HG02678 (cell line): ENCODE measurements at regions not wholly inside any gene's neighbourhood (a gene's known extent, or its start where the extent isn't known, plus 50 kb on each side); places are given as distances from the start of the nearest gene placed in this dataset.
"Not testable (repeated sequence)": the region's sequence is repeated elsewhere in the genome, so short reads cannot be mapped to it uniquely, and the experiment has no call there.

Experiments used
- ATAC-seq: cut with Tn5 transposase; IDR thresholded peaks from one replicate; pipeline ENCODE4 v1.9.1; 2021; ENCODE audit warnings: mild to moderate bottlenecking, moderate library complexity; ENCODE audit not compliant: unreplicated experiment

DNA sequence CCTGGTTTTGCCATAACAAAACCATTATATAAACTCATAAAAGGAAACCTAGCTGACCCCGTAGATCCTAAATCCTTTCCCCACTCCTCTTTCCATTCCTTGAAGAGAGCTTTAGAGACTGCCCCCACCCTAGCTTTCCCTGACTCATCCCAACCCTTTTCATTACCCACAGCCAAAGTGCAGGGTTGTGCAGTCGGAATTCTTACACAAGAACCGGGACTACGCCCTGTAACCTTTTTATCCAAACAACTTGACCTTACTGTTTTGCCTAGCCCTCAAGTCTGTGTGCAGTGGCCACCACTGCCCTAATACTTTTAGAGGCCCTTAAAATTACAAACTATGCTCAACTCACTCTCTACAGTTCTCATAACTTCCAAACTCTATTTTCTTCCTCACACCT lies 116.0 kb upstream of the PTPN13 start:
- ATAC-seq: not testable (repeated sequence)

DNA sequence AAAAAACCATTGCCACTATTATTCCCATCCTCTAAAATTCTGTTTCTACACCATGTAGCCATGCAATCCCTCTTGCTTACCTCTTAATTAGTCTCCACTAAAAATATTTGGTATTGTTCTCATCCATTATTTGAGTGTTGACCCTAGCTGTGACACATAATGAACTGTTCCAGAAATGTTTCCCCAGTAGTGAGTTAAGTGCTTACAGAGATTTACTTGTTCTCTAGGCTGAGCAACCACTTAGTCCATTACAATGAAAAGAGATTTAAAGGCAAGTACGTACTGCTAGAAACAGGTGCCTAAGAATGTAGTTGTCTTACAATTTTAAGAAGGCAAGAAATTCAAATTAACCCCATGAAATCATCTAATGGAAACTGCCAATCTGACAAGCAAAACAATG lies 112.7 kb upstream of the PTPN13 start:
- ATAC-seq: no peak

DNA sequence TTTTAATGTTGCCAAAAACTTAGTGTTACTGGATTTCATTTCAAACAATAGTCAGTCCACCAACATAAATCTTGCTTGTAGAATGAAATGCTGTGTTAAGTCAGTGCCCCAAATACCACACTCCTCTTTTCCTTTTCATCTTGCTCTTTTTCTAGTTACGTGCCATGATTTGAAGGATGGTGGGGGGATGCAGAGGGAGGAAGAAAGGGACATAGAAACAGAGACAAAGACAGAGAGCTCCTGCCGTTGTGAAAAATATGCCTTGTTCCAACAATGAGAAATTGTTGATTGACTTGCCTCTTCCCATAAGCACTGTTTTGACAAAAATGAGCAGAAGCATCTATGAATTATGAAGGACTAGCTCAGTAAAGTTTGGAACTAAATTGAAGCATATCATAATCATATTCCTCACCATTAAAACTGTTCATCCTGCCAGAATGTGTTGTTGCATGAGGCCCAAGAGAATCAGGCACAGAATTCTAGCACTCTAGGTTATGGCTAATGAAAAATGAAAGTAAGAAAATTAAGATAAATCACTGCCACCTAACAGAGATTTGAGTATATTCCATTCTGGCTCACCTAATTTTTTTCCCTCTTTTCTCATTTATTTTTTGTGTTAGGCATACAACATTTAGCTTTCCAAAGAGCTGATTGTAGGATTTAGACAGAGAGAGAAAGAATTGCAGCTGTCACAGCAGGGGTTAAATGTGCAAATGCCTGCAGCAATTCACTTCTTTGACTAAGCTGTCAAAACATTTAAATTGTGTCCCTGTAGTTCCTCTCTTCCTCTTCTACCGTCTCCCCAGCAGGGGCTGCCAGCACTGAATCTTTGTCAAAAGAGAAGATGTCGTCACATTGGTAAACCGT lies 111.6 kb upstream of the PTPN13 start:
- no peak for ATAC-seq

GRCh38 chr4:86483173-86483490 lies 111.0 kb upstream of the PTPN13 start:
- no peak for ATAC-seq

DNA sequence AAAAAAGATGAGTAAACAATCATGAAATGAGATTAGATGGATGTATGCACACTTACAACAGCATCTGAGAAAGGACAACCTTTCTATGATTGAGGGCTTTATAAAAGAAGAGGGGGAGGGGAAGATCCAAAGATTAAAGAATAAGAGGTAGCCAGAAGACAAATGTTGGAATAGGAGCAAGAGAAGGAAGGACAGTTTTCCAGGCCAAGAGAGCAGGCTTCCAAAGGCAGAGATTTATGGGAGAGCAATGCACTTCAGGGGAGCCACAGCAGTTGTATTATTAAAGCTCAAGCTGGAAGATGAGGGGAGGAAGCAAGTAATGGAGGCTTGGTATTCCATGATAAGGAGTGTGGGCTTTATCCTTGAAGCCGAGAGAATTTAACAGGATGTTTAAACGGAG lies 110.3 kb upstream of the PTPN13 start:
- no peak for ATAC-seq

DNA sequence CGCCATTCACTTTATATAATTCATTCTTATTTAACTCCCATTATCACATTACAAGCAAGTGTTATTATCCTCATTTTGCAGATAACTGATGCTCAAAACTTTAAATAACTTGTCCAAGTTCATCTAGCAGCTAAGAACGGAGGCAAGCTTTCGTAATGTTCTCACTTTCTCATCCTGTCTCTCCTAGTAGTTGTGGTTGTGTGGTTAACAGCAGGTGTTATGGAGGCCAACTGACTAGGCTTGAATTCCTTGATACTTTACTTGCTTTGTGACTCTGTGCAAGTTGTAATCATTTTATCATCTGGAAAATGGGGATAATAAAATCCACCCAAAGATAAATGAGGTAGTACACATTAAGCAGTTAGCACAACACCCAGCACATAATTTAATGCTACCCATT lies 109.9 kb upstream of the PTPN13 start:
- ATAC-seq: peak; percentile 56

DNA sequence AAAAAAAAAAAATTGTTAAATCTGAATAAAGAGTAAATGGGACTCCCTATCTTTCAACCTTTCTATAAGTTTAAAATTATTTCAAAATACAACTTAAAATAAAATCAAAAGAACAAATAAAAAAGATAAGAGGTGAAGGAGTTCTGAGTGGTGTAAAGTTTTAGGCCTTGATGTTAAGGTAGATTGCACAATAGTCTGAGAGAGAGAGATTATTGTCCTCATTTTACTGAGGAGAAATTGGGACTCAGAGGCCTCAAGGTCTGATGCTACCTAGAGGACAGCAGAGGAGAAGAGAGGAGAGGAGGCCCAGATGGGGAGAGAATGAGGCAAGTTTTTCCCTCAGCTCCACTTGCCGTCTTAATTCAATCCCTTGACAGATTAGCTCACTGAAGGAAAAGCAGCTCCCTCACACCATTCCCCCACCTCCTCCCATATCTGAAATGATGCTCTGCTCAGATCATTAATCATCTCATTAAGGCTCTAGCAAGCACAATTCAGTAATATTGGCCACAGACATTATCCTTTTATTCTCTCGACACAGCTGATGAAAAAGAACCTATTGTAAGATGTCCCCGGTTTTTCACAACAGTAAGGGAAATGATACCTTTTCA lies 106.3 kb upstream of the PTPN13 start:
- no peak for ATAC-seq

DNA sequence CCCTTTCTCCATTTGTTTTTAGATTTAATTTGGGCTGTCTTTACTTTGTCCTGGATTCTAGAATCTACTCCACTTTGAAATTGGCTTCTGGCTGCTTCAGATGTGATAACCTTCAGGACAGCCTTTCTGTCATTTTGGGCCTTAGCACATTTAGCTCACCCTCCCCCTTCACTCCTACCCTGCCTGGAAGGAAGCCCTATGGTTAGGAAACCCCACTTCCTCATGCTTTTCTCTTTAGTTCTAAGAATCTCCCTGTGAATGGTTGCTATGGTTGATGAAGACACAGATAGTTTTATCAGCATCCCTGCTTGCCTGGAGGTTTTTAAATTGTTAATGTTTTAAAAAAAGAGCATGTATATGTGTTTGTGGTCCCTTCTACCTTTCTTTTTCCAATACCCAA lies 100.7 kb upstream of the PTPN13 start:
- no peak for ATAC-seq

- peak; percentile 41 for ATAC-seq
These were observed 97.7 kb upstream of the PTPN13 start for GRCh38 chr4:86496094-86497080.

DNA sequence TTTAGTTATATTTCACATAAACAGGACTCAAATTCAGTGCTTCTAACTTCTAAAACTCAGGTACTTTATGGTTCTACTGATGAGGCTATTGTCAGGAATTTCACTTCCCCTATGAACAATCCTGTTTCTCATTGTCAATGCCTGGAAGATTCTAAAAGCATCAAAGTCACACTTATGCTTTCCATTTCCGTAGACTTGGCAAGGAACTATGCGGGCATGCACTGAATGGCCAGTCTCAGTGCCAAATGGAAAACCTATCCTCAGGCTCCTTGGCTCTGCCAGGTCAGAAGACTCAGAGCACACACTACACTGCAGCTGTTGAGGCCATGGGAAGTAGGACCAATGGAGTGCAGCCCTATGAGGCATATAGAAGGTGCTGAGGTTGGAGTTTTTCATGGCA lies 97.0 kb upstream of the PTPN13 start:
- no peak for ATAC-seq

DNA sequence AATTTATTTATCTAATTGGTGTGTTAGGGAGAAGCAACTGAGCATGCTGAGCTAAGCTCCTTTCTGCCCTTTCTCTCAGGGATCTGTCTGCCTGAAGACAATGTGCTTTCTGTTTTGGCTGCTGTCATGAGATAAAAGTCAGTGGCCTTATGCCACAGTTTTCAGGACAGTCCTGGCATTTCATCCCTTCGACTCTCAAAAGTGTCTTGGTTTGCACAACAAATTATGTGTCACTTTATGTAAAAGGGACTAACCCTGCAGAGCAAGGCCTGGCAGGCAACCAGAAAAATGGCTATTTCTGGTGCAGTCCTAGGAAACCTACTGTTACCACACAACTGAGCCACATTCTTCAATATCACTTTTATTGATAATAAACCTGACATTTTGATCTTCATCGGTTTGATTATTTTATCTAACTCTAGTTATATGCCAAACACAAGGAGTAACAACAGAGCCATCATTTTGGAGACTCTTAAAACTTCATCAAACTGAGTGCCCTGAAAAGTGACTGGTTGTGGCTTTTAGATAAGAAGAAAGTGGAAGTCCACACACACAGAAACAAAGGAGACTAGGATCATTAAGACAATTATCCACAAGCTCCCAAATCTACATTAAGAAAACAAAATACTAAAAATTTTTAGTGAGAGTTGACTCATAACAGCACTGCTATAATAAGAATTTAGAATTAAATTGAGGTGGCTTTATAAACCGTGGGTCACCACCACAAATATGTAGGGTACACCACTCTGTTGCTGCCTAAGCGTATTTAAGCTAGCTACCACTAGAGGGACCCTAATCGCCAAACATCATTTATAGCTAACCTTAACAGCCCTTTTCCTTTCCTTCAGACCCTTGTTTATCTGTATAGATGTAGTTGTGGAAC lies 95.9 kb upstream of the PTPN13 start:
- peak; percentile 87 for ATAC-seq

GRCh38 chr4:86498863-86499166 lies 95.3 kb upstream of the PTPN13 start:
- peak; percentile 17 for ATAC-seq

GRCh38 chr4:86500527-86500926 lies 93.6 kb upstream of the PTPN13 start:
- ATAC-seq: no peak

DNA sequence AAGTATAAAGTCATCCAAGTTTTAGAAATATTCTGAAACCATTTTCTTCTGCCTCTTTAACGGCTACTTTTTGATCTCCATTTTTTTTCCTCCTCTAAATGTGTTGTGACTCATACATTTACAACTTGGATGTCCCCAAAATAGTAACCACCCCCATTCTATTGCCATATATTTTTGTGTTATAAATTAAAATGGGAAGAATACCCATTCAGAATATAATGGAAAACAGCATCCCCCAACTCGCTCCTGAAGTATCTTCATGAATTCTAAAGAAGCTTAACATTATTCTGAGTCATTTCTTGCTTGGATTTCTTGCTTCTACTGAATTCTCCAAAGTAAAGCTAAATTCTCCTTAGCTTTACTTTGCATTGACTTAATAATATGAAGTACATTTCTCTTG lies 92.0 kb upstream of the PTPN13 start:
- ATAC-seq: no peak

DNA sequence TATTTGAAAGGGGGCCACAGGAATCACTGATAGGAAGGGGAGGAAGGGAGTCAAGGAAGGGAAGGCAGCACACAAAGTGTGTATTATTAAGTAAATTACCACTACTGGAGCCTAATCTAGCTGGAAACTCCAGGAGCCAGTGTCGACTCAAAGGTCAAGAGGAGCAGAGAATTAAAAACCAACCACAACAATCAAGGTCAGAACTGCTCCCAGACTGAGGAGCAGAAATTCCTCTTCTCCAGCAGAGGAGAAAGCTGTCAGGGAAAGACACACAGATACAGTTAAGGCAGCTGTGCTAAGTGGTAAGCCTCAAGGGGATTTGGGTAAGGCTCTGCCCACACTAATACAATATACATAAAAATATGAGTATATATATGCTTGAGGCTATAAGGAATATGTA lies 87.5 kb upstream of the PTPN13 start:
- ATAC-seq: no peak

DNA sequence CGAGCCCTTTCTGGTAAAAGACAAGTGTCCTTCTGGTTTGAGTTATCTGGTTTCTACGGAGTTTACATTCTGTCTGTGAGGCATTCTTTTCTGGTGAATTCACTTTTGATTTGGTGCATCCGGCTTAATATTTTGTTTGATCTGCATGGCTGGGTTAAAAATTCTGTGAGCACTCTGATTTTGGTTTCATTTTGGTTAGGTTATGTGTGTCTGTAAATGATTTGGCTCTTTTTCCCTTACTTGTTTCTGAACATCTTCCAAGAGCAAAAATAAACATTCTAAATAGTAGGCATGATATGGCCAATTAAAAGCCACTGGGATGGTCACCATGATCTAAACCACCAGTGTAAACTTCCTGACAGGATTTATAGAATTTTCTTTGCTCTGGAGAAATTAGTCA lies 85.7 kb upstream of the PTPN13 start:
- no peak for ATAC-seq

DNA sequence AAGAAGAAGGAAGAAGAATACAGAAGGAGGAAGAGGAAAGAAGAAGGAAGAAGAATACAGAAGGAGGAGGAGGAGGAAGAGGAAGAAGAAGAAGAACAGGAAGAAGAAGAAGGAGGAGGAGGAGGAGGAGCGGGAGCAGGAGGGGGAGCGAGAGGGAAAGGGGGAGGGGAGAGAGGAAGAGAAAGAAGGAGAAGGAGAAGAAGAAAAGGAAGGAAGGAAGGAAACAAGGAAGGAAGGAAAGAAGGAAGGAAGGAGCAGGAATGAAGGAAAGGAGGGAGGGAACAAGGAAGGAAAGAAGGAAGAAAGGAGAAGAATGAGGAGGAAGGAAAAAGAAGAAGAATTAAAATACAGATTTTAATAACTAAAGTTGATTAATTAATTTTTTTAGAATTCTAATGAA lies 82.5 kb upstream of the PTPN13 start:
- no peak for ATAC-seq

GRCh38 chr4:86512631-86513030 lies 81.5 kb upstream of the PTPN13 start:
- no peak for ATAC-seq

GRCh38 chr4:86515963-86516362 lies 78.2 kb upstream of the PTPN13 start:
- not testable (repeated sequence) for ATAC-seq

- no peak for ATAC-seq
These were observed 72.6 kb upstream of the PTPN13 start for GRCh38 chr4:86521373-86521969.
